Natural killer cell (primary cell): ENCODE measurements at regions not wholly inside any gene's neighbourhood (a gene's known extent, or its start where the extent isn't known, plus 50 kb on each side); places are given as distances from the start of the nearest gene placed in this dataset.

ENCODE experiments used
- ATAC-seq, 3 donors: fragments of 150-1000 bp in 2 of 3; fragments of 200-7000 bp in 1 of 3; cut with Tn5 transposase; 1 replicate in 1 of 3; 2 replicates in 2 of 3; pipeline ENCODE4 v1.10.0; 2021; ENCODE audit warnings: mild to moderate bottlenecking in 2 of 3, moderate library complexity in 2 of 3
- DNase-seq, 2 donors: peaks; one replicate each; pipeline versions ENCODE4 v3.0.0 to v3.0.0-alpha.2; 2013 to 2021; ENCODE audit warnings: mixed read lengths in 1 of 2
- H3K27ac ChIP-seq: one replicate; pipeline ENCODE4 v1.5.1; 2013; ENCODE audit warnings: mild to moderate bottlenecking, low read length
- H3K27me3 ChIP-seq: one replicate; pipeline ENCODE4 v1.6.1; 2013; ENCODE audit warnings: low read length; ENCODE audit not compliant: control insufficient read depth, insufficient read depth
- H3K36me3 ChIP-seq: one replicate; pipeline ENCODE4 v1.6.1; 2013; ENCODE audit warnings: low read length; ENCODE audit not compliant: control insufficient read depth, insufficient read depth
- H3K4me1 ChIP-seq: one replicate; pipeline ENCODE4 v1.6.1; 2013; ENCODE audit warnings: low read length; ENCODE audit not compliant: control insufficient read depth, insufficient read depth
- H3K4me3 ChIP-seq: one replicate; pipeline ENCODE4 v1.5.1; 2013; ENCODE audit warnings: low read length
- H3K9me3 ChIP-seq: one replicate; pipeline ENCODE4 v1.6.1; 2013; ENCODE audit warnings: low read length; ENCODE audit not compliant: control insufficient read depth, insufficient read depth
- H3K27ac Mint-ChIP-seq, 2 donors: one replicate each; pipeline ENCODE4 v1.8.0; 2022; ENCODE audit warnings: mild to moderate bottlenecking in 2 of 2, mixed read lengths in 2 of 2, moderate library complexity in 1 of 2
- H3K27me3 Mint-ChIP-seq, 2 donors: one replicate each; pipeline ENCODE4 v1.8.0; 2022; ENCODE audit warnings: low read depth in 2 of 2, mixed read lengths in 2 of 2
- H3K36me3 Mint-ChIP-seq: one replicate; pipeline ENCODE4 v1.8.0; 2022; ENCODE audit warnings: mixed read lengths
- H3K4me1 Mint-ChIP-seq, 2 donors: one replicate each; pipeline ENCODE4 v1.8.0; 2022; ENCODE audit warnings: mixed read lengths in 2 of 2
- H3K4me3 Mint-ChIP-seq: one replicate; pipeline ENCODE4 v1.8.0; 2022; ENCODE audit warnings: mild to moderate bottlenecking, moderate library complexity, mixed read lengths
- H3K9me3 Mint-ChIP-seq, 2 donors: one replicate each; pipeline ENCODE4 v1.8.0; 2022; ENCODE audit warnings: mixed read lengths in 2 of 2
- CTCF ChIP-seq: fragments of 200-600 bp; IDR thresholded peaks from one replicate; pipeline ENCODE4 v1.8.0; 2022; ENCODE audit warnings: antibody characterized with exemption
- WGBS: methylation state at CpG from one replicate; pipeline ENCODE4 v1.1.7; 2013; ENCODE audit warnings: missing lambda C conversion rate; ENCODE audit not compliant: insufficient coverage; 5-methylcytosine and 5-hydroxymethylcytosine counted together
- intact Hi-C: fragments of 100-400 bp; cut with micrococcal nuclease; formaldehyde crosslinking; loops from one replicate; pipeline ENCODE4 v1.14.2; 2022

GRCh38 chr13:26502826-26503225 is 54.7 kb upstream of the WASF3 start:
- no peak overlapping the region for H3K27ac Mint-ChIP-seq
- ATAC-seq, result no peak
- Histone ChIP-seq H3K9me3 (no peaks in the 10 kb centered on the region), H3K4me1 (no peaks in the 10 kb centered on the region), H3K27me3 (no peaks in the 10 kb centered on the region), H3K36me3 (no peaks in the 10 kb centered on the region), H3K27ac (no peak overlapping the region), H3K4me3 (no peak overlapping the region)
- 8% methylated on average over 11 of the region's 12 CpGs for WGBS
- intact Hi-C loops, result no loop called here
- TF ChIP-seq CTCF, result no peak
- H3K27me3 Mint-ChIP-seq, result peaks cover 3 to 4% of the 10 kb centered on the region in 2 donors
- no peaks in the 10 kb centered on the region for H3K36me3 Mint-ChIP-seq
- H3K9me3 Mint-ChIP-seq, result no peaks in the 10 kb centered on the region
- H3K4me1 Mint-ChIP-seq, result no peaks in the 10 kb centered on the region
- peak in 1 of 2 donors; percentile 28 for DNase-seq
- H3K4me3 Mint-ChIP-seq, result no peak overlapping the region

GRCh38 chr13:26503826-26504594 is 53.5 kb upstream of the WASF3 start:
- no peak for DNase-seq
- H3K4me3 Mint-ChIP-seq, result no peak overlapping the region
- ATAC-seq, result no peak
- Histone ChIP-seq H3K4me1 (no peaks in the 10 kb centered on the region), H3K27ac (no peak overlapping the region), H3K36me3 (no peaks in the 10 kb centered on the region), H3K4me3 (no peak overlapping the region), H3K9me3 (peaks cover 2% of the 10 kb centered on the region), H3K27me3 (no peaks in the 10 kb centered on the region)
- intact Hi-C loops, result no loop called here
- TF ChIP-seq CTCF, result no peak
- H3K27ac Mint-ChIP-seq, result no peak overlapping the region
- peaks cover 0 to 3% of the 10 kb centered on the region in 2 donors for H3K27me3 Mint-ChIP-seq
- no peaks in the 10 kb centered on the region for H3K9me3 Mint-ChIP-seq
- 62% methylated on average over 6 of the region's 8 CpGs for WGBS
- H3K36me3 Mint-ChIP-seq, result no peaks in the 10 kb centered on the region
- H3K4me1 Mint-ChIP-seq, result no peaks in the 10 kb centered on the region
